ENCODE measurements at regions not wholly inside any gene's neighbourhood (a gene's known extent, or its start where the extent isn't known, plus 50 kb on each side); places are given as distances from the start of the nearest gene placed in this dataset.

GRCh38 chr3:103047640-103048039 is 612.8 kb downstream of the ZPLD1 start:
- WGBS, 2 donors: 80 to 84% methylated on average over 2 of the region's 2 CpGs
- intact Hi-C loops (cut with DNase I): no loop called here
- no peaks in the 10 kb centered on the region for H3K9me3 ChIP-seq

GRCh38 chr3:103048068-103048722 is 613.4 kb downstream of the ZPLD1 start:
- Histone ChIP-seq H3K4me3 (no peak overlapping the region), H3K27ac (no peak overlapping the region), H3K27me3 (no peaks in the 10 kb centered on the region), H3K9me3 (no peaks in the 10 kb centered on the region), H3K4me1 (peaks cover 0 to 7% (median 4%) of the 10 kb centered on the region in 4 donors), H3K36me3 (no peaks in the 10 kb centered on the region)
- TF ChIP-seq POLR2A (IDR thresholded peaks at IDR 0.05): no peak
- 78 to 86% methylated on average over 5 of the region's 5 CpGs for WGBS, 2 donors
- no peak for DNase-seq
- intact Hi-C loops (cut with DNase I): no loop called here

More at GRCh38 chr3:103047640-103048039, 612.8 kb downstream of the ZPLD1 start:
- no peak overlapping the region for H3K4me3 ChIP-seq
- H3K36me3 ChIP-seq: no peaks in the 10 kb centered on the region
- no peak for TF ChIP-seq POLR2A (IDR thresholded peaks at IDR 0.05)
- no peak for TF ChIP-seq POLR2AphosphoS5 (IDR thresholded peaks at IDR 0.05)
- no peak for TF ChIP-seq EP300 (IDR thresholded peaks at IDR 0.05)
- no peak for TF ChIP-seq CTCF (IDR thresholded peaks at IDR 0.05)
- H3K27me3 ChIP-seq: no peaks in the 10 kb centered on the region
- H3K27ac ChIP-seq: no peak overlapping the region
- no peak for DNase-seq
- peaks cover 0 to 3% (median under 1%) of the 10 kb centered on the region in 4 donors for H3K4me1 ChIP-seq

- intact Hi-C loops (cut with DNase I): no loop called here
- 41 to 71% methylated on average over 1 of the region's 1 CpG for WGBS, 2 donors
- Histone ChIP-seq H3K4me3 (no peak overlapping the region), H3K4me1 (peaks cover 0 to 7% (median 4%) of the 10 kb centered on the region in 4 donors), H3K27me3 (no peaks in the 10 kb centered on the region), H3K9me3 (no peaks in the 10 kb centered on the region), H3K27ac (no peak overlapping the region), H3K36me3 (no peaks in the 10 kb centered on the region)
- TF ChIP-seq POLR2A (IDR thresholded peaks at IDR 0.05) (no peak), EP300 (IDR thresholded peaks at IDR 0.05) (no peak), POLR2AphosphoS5 (IDR thresholded peaks at IDR 0.05) (no peak), CTCF (IDR thresholded peaks at IDR 0.05) (no peak)
- peak; percentile 79 for DNase-seq
Measured at GRCh38 chr3:103052236-103052830, 617.5 kb downstream of the ZPLD1 start.

- no peak for DNase-seq
- H3K9me3 ChIP-seq: no peaks in the 10 kb centered on the region
- H3K27ac ChIP-seq: no peak overlapping the region
- intact Hi-C loops (cut with DNase I): no loop called here
- no peak for TF ChIP-seq CTCF (IDR thresholded peaks at IDR 0.05)
- no peak for TF ChIP-seq EP300 (IDR thresholded peaks at IDR 0.05)
- TF ChIP-seq POLR2A (IDR thresholded peaks at IDR 0.05): no peak
- TF ChIP-seq POLR2AphosphoS5 (IDR thresholded peaks at IDR 0.05): no peak
- H3K4me3 ChIP-seq: no peak overlapping the region
- H3K36me3 ChIP-seq: no peaks in the 10 kb centered on the region
- H3K4me1 ChIP-seq: peaks cover 0 to 7% (median 4%) of the 10 kb centered on the region in 4 donors
- 28 to 32% methylated on average over 2 of the region's 2 CpGs for WGBS, 2 donors
- H3K27me3 ChIP-seq: no peaks in the 10 kb centered on the region
Measured at GRCh38 chr3:103055021-103055520, 620.3 kb downstream of the ZPLD1 start.

- no peaks in the 10 kb centered on the region for H3K27me3 ChIP-seq
- intact Hi-C loops (cut with DNase I): no loop called here
- H3K9me3 ChIP-seq: no peaks in the 10 kb centered on the region
- H3K4me3 ChIP-seq: no peak overlapping the region
- H3K36me3 ChIP-seq: no peaks in the 10 kb centered on the region
- H3K4me1 ChIP-seq: peaks cover 0 to 7% (median 4%) of the 10 kb centered on the region in 4 donors
- no peak overlapping the region for H3K27ac ChIP-seq
- TF ChIP-seq POLR2AphosphoS5 (IDR thresholded peaks at IDR 0.05): no peak
- TF ChIP-seq POLR2A (IDR thresholded peaks at IDR 0.05): no peak
- no peak for TF ChIP-seq CTCF (IDR thresholded peaks at IDR 0.05)
- no peak for TF ChIP-seq EP300 (IDR thresholded peaks at IDR 0.05)
- DNase-seq: no peak
- WGBS, 2 donors: 17 to 56% methylated on average over 3 of the region's 3 CpGs
Measured at GRCh38 chr3:103056542-103056941, 621.7 kb downstream of the ZPLD1 start.

Data from sigmoid colon (tissue), 6 donors.